HG03342 (cell line): ENCODE measurements at regions not wholly inside any gene's neighbourhood (a gene's known extent, or its start where the extent isn't known, plus 50 kb on each side); places are given as distances from the start of the nearest gene placed in this dataset.
"Not testable (repeated sequence)": the region's sequence is repeated elsewhere in the genome, so short reads cannot be mapped to it uniquely, and the experiment has no call there.

Source experiments
- ATAC-seq: cut with Tn5 transposase; IDR thresholded peaks from one replicate; pipeline ENCODE4 v1.9.1; 2021; ENCODE audit warnings: mild to moderate bottlenecking, moderate library complexity; ENCODE audit not compliant: unreplicated experiment

- no peak for ATAC-seq
Measured at GRCh38 chr13:107928762-107929161, 286.6 kb downstream of the LIG4 start.

GRCh38 chr13:107927557-107927956, 287.8 kb downstream of the LIG4 start:
- ATAC-seq: no peak

DNA sequence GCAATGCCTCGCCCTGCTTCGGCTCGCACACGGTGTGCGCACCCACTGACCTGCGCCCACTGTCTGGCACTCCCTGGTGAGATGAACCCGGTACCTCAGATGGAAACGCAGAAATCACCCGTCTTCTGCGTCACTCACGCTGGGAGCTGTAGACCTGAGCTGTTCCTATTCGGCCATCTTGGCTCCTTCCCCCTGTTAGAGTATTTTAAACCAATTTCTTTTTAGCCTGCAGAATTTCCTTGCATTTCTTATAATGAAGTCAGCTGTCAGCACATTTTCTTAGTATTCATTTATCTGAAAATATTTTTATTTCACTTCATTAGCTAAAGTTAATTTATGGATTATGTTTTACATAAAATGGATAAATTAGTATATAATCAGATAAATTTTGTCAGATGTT, 288.8 kb downstream of the LIG4 start:
- not testable (repeated sequence) for ATAC-seq

DNA sequence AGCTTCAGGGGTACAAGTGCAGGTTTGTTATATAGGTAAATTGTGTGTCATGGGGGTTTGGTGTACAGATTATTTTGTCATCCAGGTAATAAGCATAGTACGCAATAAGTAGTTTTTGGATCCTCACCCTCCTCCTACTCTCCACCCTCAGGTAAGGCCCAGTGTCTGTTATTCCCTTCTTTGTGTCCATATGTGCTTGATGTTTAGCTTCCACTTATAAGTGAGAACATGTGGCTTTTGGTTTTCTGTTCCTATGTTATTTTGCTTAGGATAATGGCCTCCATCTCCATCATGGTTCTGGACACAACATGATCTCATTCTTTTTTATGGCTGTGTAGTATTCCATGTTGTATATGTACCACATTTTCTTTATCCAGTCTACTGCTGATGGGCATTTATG, 298.4 kb downstream of the LIG4 start:
- ATAC-seq: not testable (repeated sequence)

DNA sequence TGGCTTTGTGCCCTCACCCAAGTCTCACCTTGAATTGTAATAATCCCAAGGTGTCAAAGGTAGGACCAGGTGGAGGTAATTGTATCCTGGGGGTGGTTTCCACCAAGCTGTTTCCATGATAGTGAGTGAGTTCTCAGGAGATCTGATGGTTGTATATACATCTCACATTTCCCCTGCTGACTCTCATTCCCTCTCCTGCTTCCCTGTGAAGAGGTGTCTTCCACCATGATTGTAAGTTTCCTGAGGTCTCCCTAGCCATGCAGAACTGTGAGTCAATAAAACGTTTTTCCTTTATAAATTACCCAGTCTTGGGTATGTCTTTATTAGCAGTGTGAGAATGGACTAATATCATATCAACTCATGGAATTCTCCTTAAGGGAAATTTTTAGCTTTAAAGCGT, 302.6 kb downstream of the LIG4 start:
- ATAC-seq: no peak

- no peak for ATAC-seq
Measured at GRCh38 chr13:107907065-107907805, 308.1 kb downstream of the LIG4 start.

- no peak for ATAC-seq
Measured at GRCh38 chr13:107906131-107906530, 309.2 kb downstream of the LIG4 start.

DNA sequence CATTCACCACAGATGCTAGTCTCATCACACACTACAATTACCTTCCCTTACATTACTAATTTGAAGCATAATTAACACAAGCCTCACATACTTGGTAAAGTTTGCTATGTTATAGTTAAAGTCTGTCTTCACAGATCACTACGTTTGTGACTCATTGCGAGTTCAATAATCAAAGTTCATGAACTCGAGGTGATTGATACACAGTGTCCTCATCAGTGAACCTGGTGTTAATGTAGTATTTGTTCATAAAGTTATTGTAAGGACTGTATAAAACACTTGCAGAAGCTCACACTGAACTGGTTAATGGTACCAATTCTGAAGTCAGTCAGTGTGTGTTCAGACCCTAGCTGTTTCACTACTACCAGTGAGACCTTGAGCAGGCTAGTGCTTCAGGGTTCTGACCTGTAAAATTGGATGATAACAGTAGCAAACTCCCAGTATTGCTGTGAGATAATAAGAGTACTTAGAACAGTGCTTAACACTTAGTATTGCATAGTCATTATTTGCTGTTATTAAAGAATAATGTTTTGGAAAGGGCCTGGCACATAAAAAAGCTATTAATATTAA, 313.3 kb downstream of the LIG4 start:
- ATAC-seq: no peak

GRCh38 chr13:107901230-107901629, 314.1 kb downstream of the LIG4 start:
- no peak for ATAC-seq

GRCh38 chr13:107900775-107901174, 314.6 kb downstream of the LIG4 start:
- ATAC-seq: no peak

GRCh38 chr13:107886118-107886517, 329.2 kb downstream of the LIG4 start:
- no peak for ATAC-seq

DNA sequence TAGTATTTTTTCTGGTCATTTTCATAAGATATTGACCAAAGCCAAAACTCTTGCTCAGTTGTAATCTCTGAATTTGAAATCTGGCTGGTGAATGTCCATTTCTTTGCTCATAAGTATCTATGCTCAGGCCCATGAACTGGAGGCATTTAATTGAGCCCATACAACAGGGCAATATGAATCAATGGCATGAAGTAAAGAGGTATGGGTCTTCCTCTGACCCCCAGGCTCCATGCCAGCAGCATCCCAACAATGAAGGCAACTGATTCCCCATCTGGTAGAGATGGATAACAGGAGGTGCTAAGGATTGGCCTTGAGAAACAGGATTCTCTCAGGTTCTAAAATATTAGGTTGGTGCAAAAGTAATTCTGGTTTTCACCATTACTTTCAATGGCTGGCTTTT, 330.8 kb downstream of the LIG4 start:
- ATAC-seq: no peak

DNA sequence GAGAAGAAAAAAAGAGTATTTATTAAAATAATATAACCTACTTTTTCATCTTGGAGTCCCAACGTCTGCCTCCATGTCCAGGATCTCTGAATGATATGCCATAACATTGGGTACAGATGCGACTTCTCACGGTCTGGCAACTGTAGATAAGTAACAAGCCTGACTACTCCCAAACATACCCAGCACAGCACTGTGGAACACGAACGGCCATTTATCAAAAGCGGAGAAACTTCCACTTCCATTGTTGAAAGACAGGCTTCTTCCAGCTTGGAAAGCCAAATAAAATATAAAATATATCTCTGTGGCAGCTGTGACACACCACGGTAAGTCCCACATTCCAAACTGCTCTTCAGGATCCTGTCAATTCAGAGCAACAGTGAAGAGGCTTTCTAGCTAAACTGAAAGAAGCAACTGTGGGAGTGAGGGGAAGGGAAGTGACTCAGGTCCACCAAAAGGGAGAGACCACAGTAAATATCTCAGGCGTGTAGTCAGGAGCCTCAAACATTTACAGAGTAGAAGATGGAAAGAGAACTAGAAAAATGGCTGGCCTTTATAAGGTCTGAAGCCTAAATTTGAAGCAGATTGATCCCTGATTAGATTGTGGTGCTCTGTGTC, 331.7 kb downstream of the LIG4 start:
- no peak for ATAC-seq

DNA sequence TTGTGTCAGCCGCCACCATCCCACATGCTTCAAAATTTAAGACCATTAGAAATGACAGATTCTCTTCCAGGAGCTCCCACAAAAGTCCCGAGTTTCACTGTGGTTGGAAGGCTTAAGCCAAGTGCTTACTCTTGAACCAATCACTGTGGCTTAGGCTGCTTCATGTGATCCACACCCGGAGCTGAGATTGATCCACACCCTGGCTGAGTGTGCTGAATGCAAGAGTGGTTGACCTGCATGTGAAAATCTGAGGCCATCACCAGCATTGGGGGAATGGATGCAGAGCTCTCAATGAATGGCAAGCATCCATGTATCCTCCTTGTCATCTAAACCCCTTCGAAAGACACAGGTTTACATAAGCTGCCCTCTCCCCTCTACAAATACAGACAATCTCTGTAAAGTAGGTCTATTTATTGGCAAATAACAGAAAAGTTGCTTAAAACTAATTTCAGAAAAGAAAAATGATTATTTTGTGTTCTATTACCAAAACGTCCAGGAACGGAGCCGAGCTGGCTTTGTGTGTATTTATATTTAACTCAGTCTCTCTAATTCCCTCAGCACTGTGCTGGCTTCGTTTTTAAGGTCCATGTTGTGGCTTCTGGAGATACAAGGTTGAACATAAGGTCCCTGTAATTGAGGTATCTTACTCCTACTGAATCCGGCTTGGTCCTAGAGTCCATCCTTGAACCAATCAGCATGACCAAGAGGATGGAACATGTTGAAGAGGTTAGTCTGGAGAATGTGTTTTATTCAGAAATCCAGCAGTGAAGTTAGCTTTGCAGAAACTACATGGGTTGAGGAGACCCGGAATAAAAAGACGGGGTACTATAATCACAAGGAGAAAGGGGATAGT, 332.4 kb downstream of the LIG4 start:
- ATAC-seq: no peak

DNA sequence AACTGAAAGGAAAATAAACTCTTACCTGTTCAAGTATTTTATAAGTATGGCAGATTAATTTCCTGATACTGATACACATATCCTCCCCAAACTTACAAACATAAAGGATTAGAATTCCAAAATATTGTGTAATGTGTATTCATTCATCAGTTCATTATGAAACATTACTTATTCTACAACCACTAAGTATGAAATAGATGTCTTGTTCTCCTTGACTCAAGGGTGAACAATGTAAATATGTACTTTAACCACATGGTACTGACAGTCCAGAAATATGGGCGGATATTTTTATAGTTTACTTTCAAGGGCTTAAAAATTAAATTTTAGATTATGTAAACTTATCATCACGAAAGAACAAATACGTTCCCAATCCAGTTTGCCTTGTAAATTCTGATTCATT, 334.0 kb downstream of the LIG4 start:
- no peak for ATAC-seq

- ATAC-seq: no peak
Measured at GRCh38 chr13:107874456-107874855, 340.9 kb downstream of the LIG4 start.

- ATAC-seq: no peak
Measured at GRCh38 chr13:107873926-107874325, 341.4 kb downstream of the LIG4 start.

DNA sequence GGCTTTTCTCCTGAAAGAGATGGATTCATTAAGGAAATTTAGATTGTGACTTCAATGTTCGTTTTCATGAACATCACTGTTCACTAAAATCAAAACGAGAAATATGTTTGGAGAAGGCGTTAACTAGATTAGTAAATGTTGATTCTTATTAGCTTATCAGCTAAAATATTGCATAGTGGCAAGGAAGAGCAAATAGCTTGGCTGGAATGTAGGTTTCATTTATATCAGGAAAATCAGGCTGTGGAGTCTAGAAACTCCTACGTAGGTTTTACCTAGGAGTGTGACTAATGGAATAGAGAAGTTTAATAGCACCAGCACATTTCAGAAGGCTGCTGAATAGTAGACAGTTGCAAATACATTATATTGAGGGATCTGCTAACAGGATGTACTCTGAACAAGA, 344.9 kb downstream of the LIG4 start:
- no peak for ATAC-seq

DNA sequence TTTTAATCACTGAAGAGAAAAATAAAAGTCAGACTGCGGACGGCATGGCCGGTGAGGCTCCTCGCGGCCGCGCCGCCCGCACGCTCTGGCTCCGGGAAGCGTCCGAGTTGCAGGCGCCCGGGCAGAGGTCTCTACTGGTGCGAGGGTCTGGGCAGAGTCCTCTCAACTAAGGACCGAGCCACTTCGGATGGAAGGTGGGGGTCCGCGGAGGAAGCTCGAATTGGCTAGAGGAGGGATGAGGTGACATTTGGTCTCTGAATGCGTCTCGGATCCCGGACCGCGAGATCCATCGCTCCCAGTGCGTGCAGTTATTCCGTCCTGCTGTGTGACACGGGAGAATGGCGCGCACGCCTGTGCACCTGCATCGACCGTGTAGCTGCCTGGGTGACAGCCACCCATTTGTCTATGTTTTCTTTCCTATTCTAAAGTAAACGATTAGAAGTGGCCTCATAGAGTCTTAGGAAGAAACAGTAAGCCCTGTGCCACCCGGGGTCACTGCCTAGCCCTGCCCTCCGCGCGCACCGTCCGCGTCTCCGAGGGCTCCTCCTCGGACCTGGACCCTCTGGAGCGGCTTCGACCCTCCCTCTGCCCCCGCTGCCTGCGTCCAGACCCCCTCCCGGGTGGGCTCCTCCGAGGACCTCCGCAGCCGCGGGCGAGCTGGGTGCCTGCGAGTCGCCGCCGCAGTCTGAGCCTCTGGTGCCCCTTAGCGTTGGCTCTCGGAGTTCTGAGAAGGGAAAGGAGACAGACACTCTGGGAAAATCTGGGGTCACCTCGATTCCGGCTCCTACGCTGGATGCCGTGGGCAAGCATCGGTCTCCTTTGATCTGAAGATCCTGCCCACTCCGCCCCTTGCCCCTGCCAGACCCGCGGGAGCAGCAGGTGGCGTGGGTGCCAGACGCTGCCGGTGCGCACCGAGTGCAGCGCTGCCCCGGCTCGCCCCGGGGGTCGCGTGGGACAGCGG, 347.4 kb downstream of the LIG4 start:
- ATAC-seq: no peak

- ATAC-seq: no peak
Measured at GRCh38 chr13:107866941-107867623, 348.3 kb downstream of the LIG4 start.
